HEK293 (cell line): ENCODE measurements at regions not wholly inside any gene's neighbourhood (a gene's known extent, or its start where the extent isn't known, plus 50 kb on each side); places are given as distances from the start of the nearest gene placed in this dataset.

Source experiments
- CTCF ChIA-PET: fragments of 350-600 bp; formaldehyde crosslinking; extraction: SDS; loops from one replicate; lab custom pipeline; 2021; ENCODE audit warnings: antibody characterized with exemption; lab: Yijun Ruan, JAX
- POLR2A ChIA-PET: fragments of 300-600 bp; formaldehyde crosslinking; extraction: SDS; loops from one replicate; lab custom pipeline; 2020; ENCODE audit warnings: antibody characterized with exemption, inconsistent platforms; lab: Yijun Ruan, JAX
- H3K27ac ChIP-seq: fragments of 200-500 bp; sonication (Bioruptor generic); 2 replicates; pipeline ENCODE4 v1.5.1; 2014; ENCODE audit warnings: low read depth, low read length, control low read depth, inconsistent platforms; ENCODE audit errors: extremely low read depth
- H3K36me3 ChIP-seq, 2 experiments: fragments of 200-500 bp in 1 of 2; sonication (Bioruptor generic) in 1 of 2; 1 replicate in 1 of 2; 2 replicates in 1 of 2; pipeline ENCODE4 v1.5.1; 2014 to 2017; ENCODE audit warnings: inconsistent platforms in 2 of 2, low read length in 2 of 2; ENCODE audit not compliant: control insufficient read depth in 2 of 2, insufficient read depth in 1 of 2
- H3K4me1 ChIP-seq: fragments of 200-500 bp; sonication (Bioruptor generic); 2 replicates; pipeline ENCODE4 v1.5.1; 2014; ENCODE audit warnings: mild to moderate bottlenecking, low read length, inconsistent platforms; ENCODE audit not compliant: control insufficient read depth, insufficient read depth
- H3K4me3 ChIP-seq: 2 replicates; pipeline ENCODE4 v1.5.1; 2011; ENCODE audit warnings: low read depth, mild to moderate bottlenecking, control low read depth, low read length, moderate library complexity
- H3K9me3 ChIP-seq: fragments of 200-500 bp; sonication (Bioruptor generic); 2 replicates; pipeline ENCODE4 v1.5.1; 2014; ENCODE audit warnings: low read depth, low read length, inconsistent platforms; ENCODE audit not compliant: control insufficient read depth, insufficient read depth
- ELK4 ChIP-seq: IDR thresholded peaks from 2 replicates; pipeline ENCODE4 v1.6.1; 2011; ENCODE audit warnings: mild to moderate bottlenecking, low read depth, low read length, borderline replicate concordance
- KLF9 ChIP-seq: fragments of 450-650 bp; formaldehyde crosslinking; IDR thresholded peaks from 2 replicates; pipeline ENCODE4 v1.5.1; 2016; ENCODE audit warnings: missing biosample characterization, missing genetic modification characterization, low read depth
- SETDB1 ChIP-seq: IDR thresholded peaks from one replicate; pipeline ENCODE4 v1.6.1; 2017; ENCODE audit warnings: mild to moderate bottlenecking, low read length, moderate library complexity, mixed read lengths; ENCODE audit not compliant: insufficient read length
- SP2 ChIP-seq: fragments of 450-650 bp; formaldehyde crosslinking; IDR thresholded peaks from 2 replicates; pipeline ENCODE4 v1.5.1; 2016; ENCODE audit warnings: missing biosample characterization, missing genetic modification characterization
- SP7 ChIP-seq: fragments of 450-650 bp; formaldehyde crosslinking; IDR thresholded peaks from 2 replicates; pipeline ENCODE4 v1.5.1; 2016; ENCODE audit warnings: missing biosample characterization, missing genetic modification characterization
- ZBTB21 ChIP-seq: fragments of 450-650 bp; formaldehyde crosslinking; IDR thresholded peaks from 2 replicates; pipeline ENCODE4 v1.5.1; 2017; ENCODE audit warnings: missing biosample characterization, missing genetic modification characterization
- ZBTB48 ChIP-seq: fragments of 450-650 bp; formaldehyde crosslinking; IDR thresholded peaks from 2 replicates; pipeline ENCODE4 v1.5.1; 2016; ENCODE audit warnings: missing biosample characterization, missing genetic modification characterization
- ZFHX2 ChIP-seq: fragments of 450-650 bp; formaldehyde crosslinking; conservative IDR thresholded peaks from 2 replicates; pipeline ENCODE4 v1.5.1; 2016; ENCODE audit warnings: missing biosample characterization, missing genetic modification characterization
- ZNF146 ChIP-seq: fragments of 450-650 bp; formaldehyde crosslinking; IDR thresholded peaks from 2 replicates; pipeline ENCODE4 v1.5.1; 2016; ENCODE audit warnings: missing biosample characterization, missing genetic modification characterization
- ZNF16 ChIP-seq: fragments of 450-650 bp; formaldehyde crosslinking; IDR thresholded peaks from 2 replicates; pipeline ENCODE4 v1.5.1; 2016; ENCODE audit warnings: low read depth, missing biosample characterization, missing genetic modification characterization
- ZNF169 ChIP-seq: fragments of 450-650 bp; formaldehyde crosslinking; IDR thresholded peaks from 2 replicates; pipeline ENCODE4 v1.5.1; 2016; ENCODE audit warnings: missing biosample characterization, missing genetic modification characterization
- ZNF184 ChIP-seq: fragments of 450-650 bp; IDR thresholded peaks from 2 replicates; pipeline ENCODE4 v1.5.1; 2018; ENCODE audit warnings: missing biosample characterization, mild to moderate bottlenecking, missing genetic modification characterization
- ZNF221 ChIP-seq: fragments of 450-650 bp; formaldehyde crosslinking; IDR thresholded peaks from 2 replicates; pipeline ENCODE4 v1.5.1; 2017; ENCODE audit warnings: missing biosample characterization, missing genetic modification characterization, borderline replicate concordance
- ZNF239 ChIP-seq: fragments of 450-650 bp; formaldehyde crosslinking; IDR thresholded peaks from 2 replicates; pipeline ENCODE4 v1.5.1; 2016; ENCODE audit warnings: missing biosample characterization, missing genetic modification characterization
- ZNF302 ChIP-seq: fragments of 450-650 bp; formaldehyde crosslinking; IDR thresholded peaks from 2 replicates; pipeline ENCODE4 v1.5.1; 2016; ENCODE audit warnings: missing biosample characterization, missing genetic modification characterization, low read depth
- ZNF391 ChIP-seq: fragments of 450-650 bp; formaldehyde crosslinking; IDR thresholded peaks from 2 replicates; pipeline ENCODE4 v1.5.1; 2016; ENCODE audit warnings: low read depth, missing biosample characterization, missing genetic modification characterization, borderline replicate concordance
- ZNF423 ChIP-seq: fragments of 450-650 bp; formaldehyde crosslinking; IDR thresholded peaks from 2 replicates; pipeline ENCODE4 v1.5.1; 2016; ENCODE audit warnings: missing biosample characterization, missing genetic modification characterization
- ZNF426 ChIP-seq: fragments of 450-650 bp; formaldehyde crosslinking; IDR thresholded peaks from 2 replicates; pipeline ENCODE4 v1.5.1; 2017; ENCODE audit warnings: missing biosample characterization, missing genetic modification characterization, mild to moderate bottlenecking, inconsistent platforms, moderate library complexity
- ZNF473 ChIP-seq: fragments of 450-650 bp; formaldehyde crosslinking; IDR thresholded peaks from 2 replicates; pipeline ENCODE4 v1.5.1; 2017; ENCODE audit warnings: missing biosample characterization, missing genetic modification characterization
- ZNF488 ChIP-seq: fragments of 450-650 bp; formaldehyde crosslinking; IDR thresholded peaks from 2 replicates; pipeline ENCODE4 v1.5.1; 2016; ENCODE audit warnings: missing biosample characterization, missing genetic modification characterization
- ZNF501 ChIP-seq: fragments of 450-650 bp; formaldehyde crosslinking; IDR thresholded peaks from 2 replicates; pipeline ENCODE4 v1.5.1; 2016; ENCODE audit warnings: missing biosample characterization, missing genetic modification characterization
- ZNF585B ChIP-seq: fragments of 450-650 bp; formaldehyde crosslinking; IDR thresholded peaks from 2 replicates; pipeline ENCODE4 v1.5.1; 2016; ENCODE audit warnings: missing biosample characterization, missing genetic modification characterization
- ZNF660 ChIP-seq: fragments of 450-650 bp; IDR thresholded peaks from 2 replicates; pipeline ENCODE4 v1.5.1; 2018; ENCODE audit warnings: missing biosample characterization, mild to moderate bottlenecking, missing genetic modification characterization
- ZNF692 ChIP-seq: fragments of 450-650 bp; formaldehyde crosslinking; IDR thresholded peaks from 2 replicates; pipeline ENCODE4 v1.5.1; 2016; ENCODE audit warnings: missing biosample characterization, missing genetic modification characterization
- ZNF747 ChIP-seq: fragments of 450-650 bp; formaldehyde crosslinking; IDR thresholded peaks from 2 replicates; pipeline ENCODE4 v1.5.1; 2016; ENCODE audit warnings: missing biosample characterization, missing genetic modification characterization
- ZSCAN23 ChIP-seq: fragments of 450-650 bp; formaldehyde crosslinking; IDR thresholded peaks from 2 replicates; pipeline ENCODE4 v1.5.1; 2016; ENCODE audit warnings: missing biosample characterization, missing genetic modification characterization

GRCh38 chr3:154482507-154482906, 52.5 kb upstream of the GPR149 start:
- no peaks in the 10 kb centered on the region for H3K9me3 ChIP-seq
- no peaks in the 10 kb centered on the region for H3K36me3 ChIP-seq
- ChIA-PET CTCF (no interaction called here), POLR2A (no interaction called here)
- H3K27ac ChIP-seq = no peak overlapping the region
- H3K4me1 ChIP-seq = no peaks in the 10 kb centered on the region
- TF ChIP-seq ZNF501 (tag by site-specific recombination) (no peak), ZNF221 (tag by site-specific recombination) (no peak), ZNF184 (no peak), KLF9 (tag by site-specific recombination) (no peak), ZNF169 (tag by site-specific recombination) (no peak), ZNF660 (no peak), ZNF585B (tag by site-specific recombination) (no peak)
- no peak overlapping the region for H3K4me3 ChIP-seq

GRCh38 chr3:154480033-154480432, 50.0 kb upstream of the GPR149 start:
- no peak overlapping the region for H3K27ac ChIP-seq
- H3K4me1 ChIP-seq = no peaks in the 10 kb centered on the region
- ChIA-PET CTCF (no interaction called here), POLR2A (no interaction called here)
- TF ChIP-seq ZNF488 (tag by site-specific recombination) = no peak
- TF ChIP-seq ELK4 = no peak
- TF ChIP-seq ZNF146 (tag by site-specific recombination) = no peak
- no peak for TF ChIP-seq SP7 (tag by site-specific recombination)
- no peak for TF ChIP-seq ZNF747
- no peak for TF ChIP-seq SETDB1
- TF ChIP-seq ZBTB21 (tag by site-specific recombination) = no peak
- TF ChIP-seq ZFHX2 = no peak
- no peak for TF ChIP-seq ZNF391 (tag by site-specific recombination)
- no peak for TF ChIP-seq ZNF426 (tag by site-specific recombination)
- no peak for TF ChIP-seq ZNF302
- TF ChIP-seq SP2 (tag by site-specific recombination) = no peak
- no peak for TF ChIP-seq ZNF473 (tag by site-specific recombination)
- no peak for TF ChIP-seq ZNF423 (tag by site-specific recombination)
- TF ChIP-seq ZBTB48 = no peak
- no peak for TF ChIP-seq ZNF692
- TF ChIP-seq ZSCAN23 = no peak
- TF ChIP-seq ZNF239 (tag by site-specific recombination) = no peak
- TF ChIP-seq ZNF16 = no peak
- TF ChIP-seq ZNF184 = no peak
- no peaks in the 10 kb centered on the region for H3K36me3 ChIP-seq
- H3K4me3 ChIP-seq = no peak overlapping the region
- no peaks in the 10 kb centered on the region for H3K9me3 ChIP-seq
